Bronchial epithelial cell (primary cell): ENCODE measurements at regions not wholly inside any gene's neighbourhood (a gene's known extent, or its start where the extent isn't known, plus 50 kb on each side); places are given as distances from the start of the nearest gene placed in this dataset.
A peak's percentile ranks its signal among the peaks of the same experiment; 100 is the strongest.

Experiments used
- DNase-seq: peaks from one replicate; pipeline ENCODE4 v3.0.0-alpha.2; 2010; ENCODE audit warnings: low read depth
- FAIRE-seq: peaks from 2 replicates; lab custom pipeline; 2011; peaks lifted over from hg19 to GRCh38; lab: Jason Lieb, UNC
- H3K27me3 ChIP-seq: 2 replicates; pipeline ENCODE4 v1.5.1; 2011; ENCODE audit warnings: low read length; ENCODE audit not compliant: control insufficient read depth, insufficient read depth
- H3K36me3 ChIP-seq: 2 replicates; pipeline ENCODE4 v1.5.1; 2011; ENCODE audit warnings: low read length; ENCODE audit not compliant: control insufficient read depth, insufficient read depth
- H3K4me3 ChIP-seq: 2 replicates; pipeline ENCODE4 v1.5.1; 2011; ENCODE audit warnings: mild to moderate bottlenecking, low read depth, low read length, control low read depth
- CTCF ChIP-seq: IDR thresholded peaks from 2 replicates; pipeline ENCODE4 v1.5.1; 2011; ENCODE audit warnings: mild to moderate bottlenecking, moderate library complexity, low read length, control low read depth, inconsistent platforms; ENCODE audit not compliant: insufficient read depth, severe bottlenecking

- FAIRE-seq (no peak), DNase-seq (no peak)
- H3K36me3 ChIP-seq, result no peaks in the 10 kb centered on the region
- TF ChIP-seq CTCF, result no peak
- no peaks in the 10 kb centered on the region for H3K27me3 ChIP-seq
- no peak overlapping the region for H3K4me3 ChIP-seq
Observed at GRCh38 chr5:125151150-125151900, 404.9 kb upstream of the ZNF608 start.

GRCh38 chr5:125152044-125152443 is 405.6 kb upstream of the ZNF608 start:
- H3K27me3 ChIP-seq, result no peaks in the 10 kb centered on the region
- no peak for TF ChIP-seq CTCF
- no peak for FAIRE-seq
- H3K4me3 ChIP-seq, result no peak overlapping the region
- no peak for DNase-seq
- H3K36me3 ChIP-seq, result no peaks in the 10 kb centered on the region

GRCh38 chr5:125152461-125153189 is 406.2 kb upstream of the ZNF608 start:
- no peak for TF ChIP-seq CTCF
- no peaks in the 10 kb centered on the region for H3K27me3 ChIP-seq
- DNase-seq, result no peak
- peak; percentile 40 for FAIRE-seq
- no peak overlapping the region for H3K4me3 ChIP-seq
- H3K36me3 ChIP-seq, result no peaks in the 10 kb centered on the region

GRCh38 chr5:125153231-125153630 is 406.8 kb upstream of the ZNF608 start:
- no peak for TF ChIP-seq CTCF
- no peak overlapping the region for H3K4me3 ChIP-seq
- DNase-seq (no peak), FAIRE-seq (no peak)
- no peaks in the 10 kb centered on the region for H3K36me3 ChIP-seq
- H3K27me3 ChIP-seq, result no peaks in the 10 kb centered on the region

GRCh38 chr5:125154301-125155110 is 408.1 kb upstream of the ZNF608 start:
- no peak for FAIRE-seq
- no peak for TF ChIP-seq CTCF

More at GRCh38 chr5:125154301-125155110, 408.1 kb upstream of the ZNF608 start:
- H3K36me3 ChIP-seq, result no peaks in the 10 kb centered on the region
- DNase-seq, result no peak
- H3K4me3 ChIP-seq, result no peak overlapping the region
- no peaks in the 10 kb centered on the region for H3K27me3 ChIP-seq
